ENCODE measurements at regions not wholly inside any gene's neighbourhood (a gene's known extent, or its start where the extent isn't known, plus 50 kb on each side); places are given as distances from the start of the nearest gene placed in this dataset.

DNA sequence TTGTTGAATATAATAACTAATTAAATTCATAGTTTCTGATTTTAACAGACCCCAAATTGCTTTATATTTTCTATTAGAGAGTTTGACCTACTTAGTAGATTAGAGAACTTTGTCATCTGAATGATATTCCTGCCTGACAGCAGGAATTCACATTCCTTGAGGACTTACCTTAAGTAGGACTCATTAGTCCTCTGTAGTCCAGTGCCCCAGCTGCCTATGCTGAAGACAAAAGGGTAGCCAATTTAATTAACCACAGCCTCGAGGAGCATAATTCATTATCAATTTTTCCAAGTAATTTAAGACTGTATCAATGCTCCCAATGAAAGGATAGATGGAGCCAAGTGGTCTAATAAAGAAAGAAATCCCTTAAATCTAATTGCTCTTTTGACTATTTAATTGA is 1405.0 kb upstream of the IGFBP7 start:
- DNase-seq (ENCODE audit: low spot score): no peak
- Histone ChIP-seq H3K36me3 (ENCODE audit: insufficient read depth, low read length) (no peaks in the 10 kb centered on the region), H3K79me2 (ENCODE audit: insufficient read depth, low read depth, low read length) (no peaks in the 10 kb centered on the region), H3K4me2 (ENCODE audit: low read length) (no peak overlapping the region), H3K27ac (ENCODE audit: low read depth, low read length, poor library complexity, severe bottlenecking) (no peak overlapping the region), H3K9me3 (ENCODE audit: low read length) (no peaks in the 10 kb centered on the region), H4K20me1 (ENCODE audit: insufficient read depth, low read length) (no peaks in the 10 kb centered on the region), H3K9me2 (ENCODE audit: insufficient read depth, low read length) (no peaks in the 10 kb centered on the region), H3K4me3 (ENCODE audit: low read depth, low read length, poor library complexity, severe bottlenecking) (no peak overlapping the region), H2AFZ (ENCODE audit: low read length) (no peak overlapping the region), H3K4me1 (ENCODE audit: insufficient read depth, low read length, poor library complexity, severe bottlenecking) (no peaks in the 10 kb centered on the region)
- no TSS peak for BruUV-seq (replicated peaks)
- TF ChIP-seq EZH2phosphoT487 (IDR thresholded peaks at IDR 0.05; ENCODE audit: borderline replicate concordance, low read depth, low read length): no peak
- TF ChIP-seq CTCF (conservative IDR thresholded peaks at IDR 0.05; ENCODE audit: low read length): no peak
- POLR2A ChIA-PET: interaction anchor here (0.7 kb wide), 1 partner anchor 20 kb away, joined by 3 read pairs; no protein-coding TSS in a partner anchor
- intact Hi-C loops (cut with micrococcal nuclease; ENCODE audit: unreplicated experiment): no loop called here
- CTCF ChIA-PET (ENCODE audit: unreplicated experiment): no interaction called here

GRCh38 chr4:58514299-58514698 is 1404.1 kb upstream of the IGFBP7 start:
- Histone ChIP-seq H3K79me2 (ENCODE audit: insufficient read depth, low read depth, low read length) (no peaks in the 10 kb centered on the region), H3K4me2 (ENCODE audit: low read length) (no peak overlapping the region), H3K9me2 (ENCODE audit: insufficient read depth, low read length) (no peaks in the 10 kb centered on the region), H3K27ac (ENCODE audit: low read depth, low read length, poor library complexity, severe bottlenecking) (no peak overlapping the region), H3K4me1 (ENCODE audit: insufficient read depth, low read length, poor library complexity, severe bottlenecking) (no peaks in the 10 kb centered on the region), H4K20me1 (ENCODE audit: insufficient read depth, low read length) (no peaks in the 10 kb centered on the region), H2AFZ (ENCODE audit: low read length) (no peak overlapping the region), H3K9me3 (ENCODE audit: low read length) (no peaks in the 10 kb centered on the region), H3K4me3 (ENCODE audit: low read depth, low read length, poor library complexity, severe bottlenecking) (no peak overlapping the region), H3K36me3 (ENCODE audit: insufficient read depth, low read length) (no peaks in the 10 kb centered on the region)
- TF ChIP-seq EZH2phosphoT487 (IDR thresholded peaks at IDR 0.05; ENCODE audit: borderline replicate concordance, low read depth, low read length) (no peak), CTCF (conservative IDR thresholded peaks at IDR 0.05; ENCODE audit: low read length) (no peak)
- POLR2A ChIA-PET: no interaction called here
- no TSS peak for BruUV-seq (replicated peaks)
- CTCF ChIA-PET (ENCODE audit: unreplicated experiment): no interaction called here
- DNase-seq (ENCODE audit: low spot score): no peak
- intact Hi-C loops (cut with micrococcal nuclease; ENCODE audit: unreplicated experiment): no loop called here

DNA sequence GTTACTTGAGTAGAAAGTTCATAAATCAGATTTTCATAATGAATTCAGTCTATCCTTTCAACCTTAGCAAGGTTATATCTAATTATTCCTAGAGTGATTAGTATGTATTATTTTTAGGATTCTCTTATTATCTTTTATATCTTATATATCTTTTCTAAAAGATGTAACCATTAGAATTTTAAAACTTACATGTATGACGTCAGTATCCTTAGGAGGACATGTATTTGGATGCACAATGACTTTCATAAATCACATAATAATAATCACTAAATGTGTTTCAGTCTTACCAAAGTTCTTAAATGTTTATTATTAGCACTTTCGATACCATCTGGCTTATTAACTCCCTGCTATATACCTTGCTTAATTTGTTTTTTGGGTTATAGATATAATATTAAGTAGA is 1400.5 kb upstream of the IGFBP7 start:
- no peak overlapping the region for H3K4me3 ChIP-seq (ENCODE audit: low read depth, low read length, poor library complexity, severe bottlenecking)
- BruUV-seq (replicated peaks): no TSS peak
- H3K4me1 ChIP-seq (ENCODE audit: insufficient read depth, low read length, poor library complexity, severe bottlenecking): no peaks in the 10 kb centered on the region
- ChIA-PET POLR2A (no interaction called here), CTCF (ENCODE audit: unreplicated experiment) (no interaction called here)
- no peaks in the 10 kb centered on the region for H3K79me2 ChIP-seq (ENCODE audit: insufficient read depth, low read depth, low read length)
- no peak overlapping the region for H3K27ac ChIP-seq (ENCODE audit: low read depth, low read length, poor library complexity, severe bottlenecking)
- H3K9me2 ChIP-seq (ENCODE audit: insufficient read depth, low read length): no peaks in the 10 kb centered on the region
- no peak for TF ChIP-seq CTCF (conservative IDR thresholded peaks at IDR 0.05; ENCODE audit: low read length)
- no peaks in the 10 kb centered on the region for H4K20me1 ChIP-seq (ENCODE audit: insufficient read depth, low read length)
- no peaks in the 10 kb centered on the region for H3K36me3 ChIP-seq (ENCODE audit: insufficient read depth, low read length)
- DNase-seq (ENCODE audit: low spot score): no peak
- intact Hi-C loops (cut with micrococcal nuclease; ENCODE audit: unreplicated experiment): no loop called here
- no peak overlapping the region for H2AFZ ChIP-seq (ENCODE audit: low read length)
- no peaks in the 10 kb centered on the region for H3K9me3 ChIP-seq (ENCODE audit: low read length)
- no peak overlapping the region for H3K4me2 ChIP-seq (ENCODE audit: low read length)
